ENCODE measurements at regions not wholly inside any gene's neighbourhood (a gene's known extent, or its start where the extent isn't known, plus 50 kb on each side); places are given as distances from the start of the nearest gene placed in this dataset.

DNA sequence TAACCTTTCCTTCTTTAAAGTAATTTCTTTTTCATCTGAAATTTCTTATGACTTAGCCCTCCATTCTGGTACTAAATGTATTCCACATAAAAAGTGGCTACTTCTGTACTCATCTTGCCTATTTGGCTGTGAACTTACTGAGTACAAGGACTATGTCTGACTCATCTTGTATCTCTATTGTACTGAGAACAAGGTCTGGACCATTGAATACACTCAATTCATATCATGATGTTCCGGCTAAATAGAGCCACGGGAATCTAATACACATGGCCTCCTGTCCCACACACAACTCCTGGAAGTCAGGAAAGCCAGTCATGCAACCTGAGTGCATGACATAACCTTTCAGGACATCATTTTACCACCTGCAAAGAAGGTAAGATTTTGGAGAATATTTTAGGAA lies 203.9 kb downstream of the PLK2 start:
- TF ChIP-seq CTCF (IDR thresholded peaks at IDR 0.05) (no peak), POLR2AphosphoS5 (IDR thresholded peaks at IDR 0.05; ENCODE audit: low read depth, low read length) (no peak), TCF7L2 (IDR thresholded peaks at IDR 0.05; ENCODE audit: low read depth, low read length) (no peak)
- TF ChIP-seq, protein P1, sequence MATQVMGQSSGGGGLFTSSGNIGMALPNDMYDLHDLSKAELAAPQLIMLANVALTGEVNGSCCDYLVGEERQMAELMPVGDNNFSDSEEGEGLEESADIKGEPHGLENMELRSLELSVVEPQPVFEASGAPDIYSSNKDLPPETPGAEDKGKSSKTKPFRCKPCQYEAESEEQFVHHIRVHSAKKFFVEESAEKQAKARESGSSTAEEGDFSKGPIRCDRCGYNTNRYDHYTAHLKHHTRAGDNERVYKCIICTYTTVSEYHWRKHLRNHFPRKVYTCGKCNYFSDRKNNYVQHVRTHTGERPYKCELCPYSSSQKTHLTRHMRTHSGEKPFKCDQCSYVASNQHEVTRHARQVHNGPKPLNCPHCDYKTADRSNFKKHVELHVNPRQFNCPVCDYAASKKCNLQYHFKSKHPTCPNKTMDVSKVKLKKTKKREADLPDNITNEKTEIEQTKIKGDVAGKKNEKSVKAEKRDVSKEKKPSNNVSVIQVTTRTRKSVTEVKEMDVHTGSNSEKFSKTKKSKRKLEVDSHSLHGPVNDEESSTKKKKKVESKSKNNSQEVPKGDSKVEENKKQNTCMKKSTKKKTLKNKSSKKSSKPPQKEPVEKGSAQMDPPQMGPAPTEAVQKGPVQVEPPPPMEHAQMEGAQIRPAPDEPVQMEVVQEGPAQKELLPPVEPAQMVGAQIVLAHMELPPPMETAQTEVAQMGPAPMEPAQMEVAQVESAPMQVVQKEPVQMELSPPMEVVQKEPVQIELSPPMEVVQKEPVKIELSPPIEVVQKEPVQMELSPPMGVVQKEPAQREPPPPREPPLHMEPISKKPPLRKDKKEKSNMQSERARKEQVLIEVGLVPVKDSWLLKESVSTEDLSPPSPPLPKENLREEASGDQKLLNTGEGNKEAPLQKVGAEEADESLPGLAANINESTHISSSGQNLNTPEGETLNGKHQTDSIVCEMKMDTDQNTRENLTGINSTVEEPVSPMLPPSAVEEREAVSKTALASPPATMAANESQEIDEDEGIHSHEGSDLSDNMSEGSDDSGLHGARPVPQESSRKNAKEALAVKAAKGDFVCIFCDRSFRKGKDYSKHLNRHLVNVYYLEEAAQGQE (IDR thresholded peaks at IDR 0.05; ENCODE audit: insufficient read depth in 1 of 2, low read depth in 2 of 2, low read length in 1 of 2) = no peak

All from Panc1 (cell line).